ENCODE measurements at regions not wholly inside any gene's neighbourhood (a gene's known extent, or its start where the extent isn't known, plus 50 kb on each side); places are given as distances from the start of the nearest gene placed in this dataset.
A peak's percentile ranks its signal among the peaks of the same experiment; 100 is the strongest.

DNA sequence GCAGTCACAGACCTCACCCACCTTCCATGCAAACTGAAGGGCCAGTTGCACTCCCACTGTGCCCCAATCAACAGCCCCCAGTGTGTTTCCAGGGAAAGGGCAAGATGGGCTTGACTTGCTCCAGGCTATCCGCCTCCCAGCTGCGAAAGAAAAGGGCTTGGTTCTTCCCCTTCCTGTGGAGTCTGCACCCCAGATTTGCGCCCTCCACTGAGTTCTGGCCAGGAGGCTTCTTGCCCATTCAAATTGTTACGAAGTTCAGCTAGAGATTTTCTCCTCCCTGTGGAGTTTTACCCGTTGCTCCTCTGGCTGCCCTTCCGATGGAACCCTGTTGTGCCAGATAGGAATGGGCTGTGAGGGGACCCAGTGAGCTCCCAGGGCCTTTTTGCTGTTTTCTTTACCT, 1096.9 kb upstream of the ALCAM start:
- intact Hi-C loops (cut with DNase I) = no loop called here
- H3K9me3 ChIP-seq = peaks cover 0 to 6% (median 0%) of the 10 kb centered on the region in 4 donors
- TF ChIP-seq, protein P1, sequence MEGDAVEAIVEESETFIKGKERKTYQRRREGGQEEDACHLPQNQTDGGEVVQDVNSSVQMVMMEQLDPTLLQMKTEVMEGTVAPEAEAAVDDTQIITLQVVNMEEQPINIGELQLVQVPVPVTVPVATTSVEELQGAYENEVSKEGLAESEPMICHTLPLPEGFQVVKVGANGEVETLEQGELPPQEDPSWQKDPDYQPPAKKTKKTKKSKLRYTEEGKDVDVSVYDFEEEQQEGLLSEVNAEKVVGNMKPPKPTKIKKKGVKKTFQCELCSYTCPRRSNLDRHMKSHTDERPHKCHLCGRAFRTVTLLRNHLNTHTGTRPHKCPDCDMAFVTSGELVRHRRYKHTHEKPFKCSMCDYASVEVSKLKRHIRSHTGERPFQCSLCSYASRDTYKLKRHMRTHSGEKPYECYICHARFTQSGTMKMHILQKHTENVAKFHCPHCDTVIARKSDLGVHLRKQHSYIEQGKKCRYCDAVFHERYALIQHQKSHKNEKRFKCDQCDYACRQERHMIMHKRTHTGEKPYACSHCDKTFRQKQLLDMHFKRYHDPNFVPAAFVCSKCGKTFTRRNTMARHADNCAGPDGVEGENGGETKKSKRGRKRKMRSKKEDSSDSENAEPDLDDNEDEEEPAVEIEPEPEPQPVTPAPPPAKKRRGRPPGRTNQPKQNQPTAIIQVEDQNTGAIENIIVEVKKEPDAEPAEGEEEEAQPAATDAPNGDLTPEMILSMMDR (IDR thresholded peaks at IDR 0.05) = no peak
- TF ChIP-seq POLR2A (IDR thresholded peaks at IDR 0.05; ENCODE audit: low read depth) (no peak), POLR2AphosphoS5 (IDR thresholded peaks at IDR 0.05) (no peak), EP300 (IDR thresholded peaks at IDR 0.05) (no peak)
- H3K36me3 ChIP-seq = no peaks in the 10 kb centered on the region
- H3K27me3 ChIP-seq = no peaks in the 10 kb centered on the region
- H3K27ac ChIP-seq (replicated peaks in 1 of 4) = no peak overlapping the region
- no peaks in the 10 kb centered on the region for H3K4me1 ChIP-seq
- WGBS = 82% methylated on average over 6 of the region's 6 CpGs
- no peak for DNase-seq (ENCODE audit: extremely low spot score)
- no peak overlapping the region for H3K4me3 ChIP-seq

DNA sequence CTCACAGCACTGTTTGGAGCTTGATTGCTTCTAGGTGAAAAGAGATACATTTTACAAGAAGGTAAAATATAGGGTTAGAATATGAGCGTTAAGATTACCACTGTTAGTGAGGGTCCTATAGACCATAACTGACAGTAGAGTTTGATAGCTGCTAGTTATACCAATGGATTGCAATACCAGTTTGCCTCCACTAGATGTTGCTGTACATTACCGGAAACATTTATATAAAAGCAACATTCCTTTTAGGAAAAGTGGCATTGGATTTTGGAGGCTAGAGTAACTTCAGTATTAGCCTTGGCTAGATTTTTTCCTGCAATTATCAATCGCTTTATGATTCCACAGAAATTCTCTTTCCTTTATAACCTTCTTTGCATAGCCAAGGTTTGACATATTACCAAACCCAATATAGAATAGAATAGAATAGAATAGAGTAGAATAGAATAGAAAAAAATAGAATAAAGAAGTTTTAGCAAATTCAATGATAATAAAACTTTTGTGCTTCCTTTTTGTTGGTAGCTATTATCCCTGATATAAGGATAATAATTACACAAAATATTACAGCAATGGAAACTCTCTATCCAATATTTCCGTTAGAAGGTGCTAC, 1093.6 kb upstream of the ALCAM start:
- Histone ChIP-seq H3K9me3 (peaks cover 0 to 15% (median 3%) of the 10 kb centered on the region in 4 donors), H3K27ac (replicated peaks in 1 of 4) (no peak overlapping the region), H3K4me3 (no peak overlapping the region), H3K27me3 (no peaks in the 10 kb centered on the region), H3K36me3 (no peaks in the 10 kb centered on the region), H3K4me1 (no peaks in the 10 kb centered on the region)
- no peak for DNase-seq (ENCODE audit: extremely low spot score)
- intact Hi-C loops (cut with DNase I) = no loop called here
- TF ChIP-seq, protein P1 (IDR thresholded peaks at IDR 0.05) = peak; percentile 25 to 64 (median 49)
- TF ChIP-seq EP300 (IDR thresholded peaks at IDR 0.05) (no peak), POLR2AphosphoS5 (IDR thresholded peaks at IDR 0.05) (no peak), POLR2A (IDR thresholded peaks at IDR 0.05; ENCODE audit: low read depth) (no peak)
- 61% methylated on average over 4 of the region's 4 CpGs for WGBS

DNA sequence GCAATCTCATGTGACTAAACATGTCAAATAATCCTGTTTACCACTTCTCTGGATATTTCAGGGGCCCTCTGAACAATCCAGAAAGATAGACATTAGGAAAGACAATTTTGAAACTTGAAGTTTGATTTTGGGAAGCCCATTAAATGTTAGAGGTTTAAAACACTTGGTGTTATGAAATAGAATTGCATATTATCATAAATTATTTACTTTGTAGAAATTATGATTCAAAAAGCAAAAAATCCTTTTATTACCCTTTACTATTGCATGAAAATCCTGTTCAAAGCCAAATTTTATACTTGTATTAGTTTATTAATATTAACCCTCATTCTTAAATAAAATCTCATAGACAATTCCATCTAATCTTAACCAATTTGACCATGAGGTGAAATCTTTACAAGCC, 1091.5 kb upstream of the ALCAM start:
- H3K27me3 ChIP-seq = no peaks in the 10 kb centered on the region
- peaks cover 0 to 15% (median 3%) of the 10 kb centered on the region in 4 donors for H3K9me3 ChIP-seq
- no peaks in the 10 kb centered on the region for H3K4me1 ChIP-seq
- H3K27ac ChIP-seq (replicated peaks in 1 of 4) = no peak overlapping the region
- no peaks in the 10 kb centered on the region for H3K36me3 ChIP-seq
- TF ChIP-seq EP300 (IDR thresholded peaks at IDR 0.05) (no peak), POLR2AphosphoS5 (IDR thresholded peaks at IDR 0.05) (no peak), POLR2A (IDR thresholded peaks at IDR 0.05; ENCODE audit: low read depth) (no peak)
- H3K4me3 ChIP-seq = no peak overlapping the region
- intact Hi-C loops (cut with DNase I) = no loop called here
- DNase-seq (ENCODE audit: extremely low spot score) = no peak

DNA sequence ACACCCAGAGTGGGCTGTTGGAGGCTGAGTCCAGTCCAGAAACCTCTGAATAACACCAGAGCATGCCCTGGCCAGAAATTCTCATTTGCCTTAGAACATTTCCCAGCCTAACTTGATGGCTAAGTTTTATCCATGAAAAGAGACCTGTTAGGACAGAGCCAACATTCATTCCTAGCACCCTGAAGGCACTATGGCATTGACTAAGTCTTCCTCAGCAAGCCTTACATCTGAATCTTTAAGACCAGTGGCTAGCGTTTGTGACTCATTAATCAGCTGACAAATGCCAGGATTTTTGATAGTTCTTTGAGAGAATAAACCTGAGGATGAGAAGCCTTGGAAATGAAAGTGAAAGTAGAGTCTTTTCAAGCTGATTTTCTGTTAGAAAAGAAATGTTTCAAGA, 1087.1 kb upstream of the ALCAM start:
- TF ChIP-seq EP300 (IDR thresholded peaks at IDR 0.05) (no peak), POLR2A (IDR thresholded peaks at IDR 0.05; ENCODE audit: low read depth) (no peak), POLR2AphosphoS5 (IDR thresholded peaks at IDR 0.05) (no peak)
- TF ChIP-seq, protein P1 (IDR thresholded peaks at IDR 0.05) = no peak
- no peaks in the 10 kb centered on the region for H3K36me3 ChIP-seq
- H3K9me3 ChIP-seq = peaks cover 0 to 32% (median 19%) of the 10 kb centered on the region in 4 donors
- 43% methylated on average over 1 of the region's 1 CpG for WGBS
- intact Hi-C loops (cut with DNase I) = no loop called here
- no peaks in the 10 kb centered on the region for H3K27me3 ChIP-seq
- peak overlapping the region in 3 of 4 donors; percentile 5 to 13 (median 5) for H3K4me3 ChIP-seq
- H3K27ac ChIP-seq (replicated peaks in 1 of 4) = no peak overlapping the region
- no peak for DNase-seq (ENCODE audit: extremely low spot score)
- no peaks in the 10 kb centered on the region for H3K4me1 ChIP-seq

DNA sequence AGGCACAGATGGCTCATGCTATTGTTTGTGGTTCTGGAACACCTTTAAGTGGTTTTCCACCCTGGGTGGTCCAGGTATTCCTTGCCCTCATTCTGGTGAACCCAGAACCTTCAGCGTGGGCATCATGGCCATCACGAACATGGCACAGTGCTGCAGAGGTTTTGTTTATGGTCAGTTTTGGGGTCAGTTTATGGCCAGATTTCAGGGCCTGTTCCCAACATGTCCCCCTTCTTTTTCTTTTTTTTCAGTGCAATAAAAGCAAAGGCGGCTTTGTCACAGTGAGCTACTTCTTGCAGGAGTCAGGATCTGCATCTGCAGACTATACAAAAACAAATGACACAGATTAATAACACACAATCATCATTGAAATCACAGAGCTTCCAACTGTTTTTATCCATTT, 1085.0 kb upstream of the ALCAM start:
- H3K27me3 ChIP-seq = no peaks in the 10 kb centered on the region
- H3K36me3 ChIP-seq = no peaks in the 10 kb centered on the region
- 97% methylated on average over 3 of the region's 3 CpGs for WGBS
- no peaks in the 10 kb centered on the region for H3K4me1 ChIP-seq
- no peak for TF ChIP-seq POLR2A (IDR thresholded peaks at IDR 0.05; ENCODE audit: low read depth)
- no peak for TF ChIP-seq POLR2AphosphoS5 (IDR thresholded peaks at IDR 0.05)
- TF ChIP-seq, protein P1 (IDR thresholded peaks at IDR 0.05) = no peak
- no peak for TF ChIP-seq EP300 (IDR thresholded peaks at IDR 0.05)
- DNase-seq (ENCODE audit: extremely low spot score) = no peak
- H3K4me3 ChIP-seq = no peak overlapping the region
- intact Hi-C loops (cut with DNase I) = no loop called here
- H3K9me3 ChIP-seq = peaks cover 0 to 35% (median 17%) of the 10 kb centered on the region in 4 donors
- H3K27ac ChIP-seq (replicated peaks in 1 of 4) = no peak overlapping the region
